Activated CD4-positive, alpha-beta T cell treated with anti-CD3 and anti-CD28 coated beads, Interleukin-2, amount 10 ng/mL, durations not matched to agents 7 days and 5 days (primary cell): ENCODE measurements at regions not wholly inside any gene's neighbourhood (a gene's known extent, or its start where the extent isn't known, plus 50 kb on each side); places are given as distances from the start of the nearest gene placed in this dataset.

ENCODE experiments used
- CTCF ChIA-PET: fragments of 350-600 bp; sonication (Branson Sonifier 250); formaldehyde crosslinking; loops from one replicate; lab custom pipeline; 2021; ENCODE audit warnings: antibody characterized with exemption; lab: Charles Lee
- POLR2A ChIA-PET: fragments of 350-600 bp; sonication (Branson Sonifier 250); formaldehyde crosslinking; loops from one replicate; lab custom pipeline; 2021; ENCODE audit warnings: antibody characterized with exemption; lab: Charles Lee
- DNase-seq: peaks from one replicate; pipeline ENCODE4 v3.0.0-alpha.2; 2020
- H3K27ac Mint-ChIP-seq: one replicate; pipeline ENCODE4 v1.8.0; 2021; ENCODE audit warnings: mild to moderate bottlenecking, moderate library complexity, mixed read lengths
- H3K27me3 Mint-ChIP-seq: one replicate; pipeline ENCODE4 v1.8.0; 2021; ENCODE audit warnings: mixed read lengths
- H3K36me3 Mint-ChIP-seq: one replicate; pipeline ENCODE4 v1.8.0; 2021; ENCODE audit warnings: low read depth, mixed read lengths
- H3K4me1 Mint-ChIP-seq: one replicate; pipeline ENCODE4 v1.8.0; 2021; ENCODE audit warnings: mixed read lengths
- H3K4me3 Mint-ChIP-seq: one replicate; pipeline ENCODE4 v1.8.0; 2021; ENCODE audit warnings: mild to moderate bottlenecking, moderate library complexity, mixed read lengths
- H3K9me3 Mint-ChIP-seq: one replicate; pipeline ENCODE4 v1.8.0; 2021; ENCODE audit warnings: mixed read lengths

- H3K4me3 Mint-ChIP-seq, result no peak overlapping the region
- ChIA-PET CTCF (no interaction called here), POLR2A (no interaction called here)
- H3K27me3 Mint-ChIP-seq, result no peaks in the 10 kb centered on the region
- no peaks in the 10 kb centered on the region for H3K36me3 Mint-ChIP-seq
- no peak for DNase-seq
- no peak overlapping the region for H3K27ac Mint-ChIP-seq
- no peaks in the 10 kb centered on the region for H3K4me1 Mint-ChIP-seq
- no peaks in the 10 kb centered on the region for H3K9me3 Mint-ChIP-seq
These were observed 207.0 kb upstream of the IRX3 start for GRCh38 chr16:54493594-54493993.

DNA sequence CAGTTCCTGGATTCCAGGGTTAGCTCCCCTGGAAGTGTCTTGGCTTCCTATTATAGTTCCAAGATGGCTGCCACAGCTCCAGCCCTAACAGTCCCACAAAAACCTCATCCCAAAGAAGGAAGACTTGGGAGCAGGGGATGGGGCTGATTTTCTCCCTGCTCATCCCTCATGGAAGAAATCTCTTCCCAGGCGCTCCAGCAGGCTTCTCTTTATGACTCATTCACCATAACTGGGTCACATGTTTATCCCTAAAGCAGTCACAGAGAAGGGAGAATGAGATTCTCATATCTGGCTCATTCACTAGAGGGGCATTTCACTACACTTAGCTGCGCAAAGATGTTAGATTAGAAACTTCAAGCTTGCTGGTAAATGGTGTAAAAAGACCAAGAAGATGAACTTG lies 206.5 kb upstream of the IRX3 start:
- H3K4me3 Mint-ChIP-seq, result no peak overlapping the region
- H3K9me3 Mint-ChIP-seq, result no peaks in the 10 kb centered on the region
- H3K36me3 Mint-ChIP-seq, result no peaks in the 10 kb centered on the region
- DNase-seq, result no peak
- H3K27me3 Mint-ChIP-seq, result no peaks in the 10 kb centered on the region
- CTCF ChIA-PET, result no interaction called here
- no peaks in the 10 kb centered on the region for H3K4me1 Mint-ChIP-seq
- H3K27ac Mint-ChIP-seq, result no peak overlapping the region
- POLR2A ChIA-PET, result no interaction called here

- ChIA-PET POLR2A (no interaction called here), CTCF (no interaction called here)
- Mint-ChIP-seq H3K9me3 (no peaks in the 10 kb centered on the region), H3K27me3 (no peaks in the 10 kb centered on the region), H3K4me1 (no peaks in the 10 kb centered on the region), H3K36me3 (no peaks in the 10 kb centered on the region), H3K4me3 (no peak overlapping the region), H3K27ac (no peak overlapping the region)
- DNase-seq, result no peak
These were observed 203.5 kb upstream of the IRX3 start for GRCh38 chr16:54490112-54490488.

DNA sequence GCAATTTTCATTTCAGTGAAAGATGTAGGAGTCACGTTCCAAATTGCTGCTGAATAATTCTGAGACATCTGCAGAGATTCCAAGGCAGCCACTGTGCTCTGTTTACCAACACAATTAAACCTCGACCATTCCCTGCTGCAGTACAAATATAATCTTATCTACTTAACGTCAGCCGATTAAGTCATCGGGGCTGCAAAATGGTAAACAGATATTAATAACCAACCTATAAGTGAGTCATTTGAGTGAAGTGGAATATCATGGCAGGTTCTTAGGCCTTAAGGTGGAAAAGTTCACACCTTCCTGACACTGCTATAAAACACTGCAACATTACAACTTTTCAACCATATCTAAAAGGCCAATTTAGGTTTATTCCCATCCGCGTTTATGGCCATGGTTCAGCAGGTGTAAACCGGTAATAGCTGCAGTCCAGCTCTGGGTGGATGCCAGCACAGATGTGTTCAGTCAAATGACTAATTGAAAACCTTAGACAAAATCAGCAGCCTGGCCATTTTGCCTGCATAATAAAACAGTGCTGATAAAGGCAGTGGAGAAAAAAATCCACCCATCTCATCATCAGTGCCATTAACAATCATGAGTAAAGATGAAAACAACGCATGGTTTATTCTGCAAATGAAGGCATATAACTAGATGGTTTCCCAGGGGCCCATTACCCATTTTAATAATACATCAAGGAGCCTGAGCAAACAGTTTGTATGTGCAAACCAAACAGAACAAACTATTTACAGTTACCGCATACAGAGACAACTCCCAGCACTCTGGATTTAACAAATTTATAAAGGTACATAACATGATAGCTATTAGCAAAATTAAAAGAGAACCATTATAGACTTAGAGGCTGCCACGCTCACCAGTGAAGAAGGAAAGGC lies 202.9 kb upstream of the IRX3 start:
- CTCF ChIA-PET, result no interaction called here
- POLR2A ChIA-PET, result no interaction called here
- no peak overlapping the region for H3K4me3 Mint-ChIP-seq
- H3K4me1 Mint-ChIP-seq, result no peaks in the 10 kb centered on the region
- H3K27ac Mint-ChIP-seq, result no peak overlapping the region
- no peaks in the 10 kb centered on the region for H3K27me3 Mint-ChIP-seq
- no peak for DNase-seq
- H3K36me3 Mint-ChIP-seq, result no peaks in the 10 kb centered on the region
- H3K9me3 Mint-ChIP-seq, result no peaks in the 10 kb centered on the region

DNA sequence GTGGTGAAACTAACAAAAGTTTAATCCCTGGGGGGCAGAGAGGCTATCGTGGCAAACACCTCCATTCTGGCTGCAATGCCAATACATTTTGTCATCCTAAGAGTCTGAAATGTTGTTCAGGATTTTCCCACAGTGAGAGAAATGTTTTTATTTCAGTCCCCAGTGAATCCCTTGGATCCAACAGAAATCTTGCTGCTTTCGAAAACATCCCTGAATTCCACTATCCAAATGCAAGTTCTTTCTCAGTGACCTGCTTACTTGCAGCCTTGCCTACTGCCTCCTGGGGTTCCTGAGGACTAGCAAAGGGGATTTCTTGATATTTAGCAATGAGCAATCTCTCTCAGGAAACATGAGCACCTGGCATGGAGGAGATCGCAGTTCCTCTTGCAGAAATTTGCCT lies 202.1 kb upstream of the IRX3 start:
- H3K27me3 Mint-ChIP-seq, result no peaks in the 10 kb centered on the region
- H3K4me1 Mint-ChIP-seq, result no peaks in the 10 kb centered on the region
- ChIA-PET POLR2A (no interaction called here), CTCF (no interaction called here)
- H3K36me3 Mint-ChIP-seq, result no peaks in the 10 kb centered on the region
- H3K27ac Mint-ChIP-seq, result no peak overlapping the region
- H3K4me3 Mint-ChIP-seq, result no peak overlapping the region
- no peaks in the 10 kb centered on the region for H3K9me3 Mint-ChIP-seq
- no peak for DNase-seq

GRCh38 chr16:54487933-54488332 lies 201.3 kb upstream of the IRX3 start:
- no peaks in the 10 kb centered on the region for H3K27me3 Mint-ChIP-seq
- POLR2A ChIA-PET, result no interaction called here
- no peak for DNase-seq

GRCh38 chr16:54484700-54485099 lies 198.1 kb upstream of the IRX3 start:
- Mint-ChIP-seq H3K27me3 (no peaks in the 10 kb centered on the region), H3K9me3 (no peaks in the 10 kb centered on the region), H3K27ac (no peak overlapping the region), H3K4me1 (no peaks in the 10 kb centered on the region), H3K4me3 (no peak overlapping the region), H3K36me3 (no peaks in the 10 kb centered on the region)
- DNase-seq, result no peak
- CTCF ChIA-PET, result no interaction called here
- POLR2A ChIA-PET, result no interaction called here

More at GRCh38 chr16:54487933-54488332, 201.3 kb upstream of the IRX3 start:
- CTCF ChIA-PET, result no interaction called here
- no peaks in the 10 kb centered on the region for H3K9me3 Mint-ChIP-seq
- H3K27ac Mint-ChIP-seq, result no peak overlapping the region
- H3K36me3 Mint-ChIP-seq, result no peaks in the 10 kb centered on the region
- no peak overlapping the region for H3K4me3 Mint-ChIP-seq
- no peaks in the 10 kb centered on the region for H3K4me1 Mint-ChIP-seq

GRCh38 chr16:54482892-54483574 lies 196.4 kb upstream of the IRX3 start:
- Mint-ChIP-seq H3K27me3 (no peaks in the 10 kb centered on the region), H3K4me1 (no peaks in the 10 kb centered on the region), H3K36me3 (no peaks in the 10 kb centered on the region), H3K9me3 (no peaks in the 10 kb centered on the region), H3K27ac (no peak overlapping the region), H3K4me3 (no peak overlapping the region)
- ChIA-PET POLR2A (no interaction called here), CTCF (no interaction called here)
- DNase-seq, result no peak

GRCh38 chr16:54480429-54480828 lies 193.8 kb upstream of the IRX3 start:
- H3K4me1 Mint-ChIP-seq, result no peaks in the 10 kb centered on the region
- no peaks in the 10 kb centered on the region for H3K27me3 Mint-ChIP-seq
- CTCF ChIA-PET, result no interaction called here
- no peak for DNase-seq
- H3K4me3 Mint-ChIP-seq, result no peak overlapping the region
- no peak overlapping the region for H3K27ac Mint-ChIP-seq
- H3K36me3 Mint-ChIP-seq, result no peaks in the 10 kb centered on the region
- POLR2A ChIA-PET, result no interaction called here
- no peaks in the 10 kb centered on the region for H3K9me3 Mint-ChIP-seq

DNA sequence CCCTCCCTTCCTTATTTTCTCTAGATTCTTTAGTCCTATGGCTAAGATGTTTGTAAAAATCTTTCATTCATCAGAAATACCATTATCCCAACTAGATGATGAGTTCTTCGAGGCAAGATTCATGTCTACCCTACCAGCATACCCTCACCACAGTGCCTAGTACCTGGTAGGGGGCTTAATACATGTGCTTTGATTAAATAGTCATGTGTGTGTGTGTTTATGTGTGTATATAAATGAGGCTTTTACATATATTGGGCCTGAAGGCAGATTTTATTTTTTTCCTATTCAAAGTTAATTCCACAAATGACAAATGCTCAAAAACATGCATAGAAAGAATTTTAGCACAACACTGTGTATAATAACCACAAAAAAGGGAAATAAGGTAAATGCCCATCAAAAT lies 193.0 kb upstream of the IRX3 start:
- Mint-ChIP-seq H3K36me3 (no peaks in the 10 kb centered on the region), H3K27ac (no peak overlapping the region), H3K9me3 (no peaks in the 10 kb centered on the region), H3K27me3 (no peaks in the 10 kb centered on the region), H3K4me1 (no peaks in the 10 kb centered on the region), H3K4me3 (no peak overlapping the region)
- CTCF ChIA-PET, result no interaction called here
- POLR2A ChIA-PET, result no interaction called here
- no peak for DNase-seq

DNA sequence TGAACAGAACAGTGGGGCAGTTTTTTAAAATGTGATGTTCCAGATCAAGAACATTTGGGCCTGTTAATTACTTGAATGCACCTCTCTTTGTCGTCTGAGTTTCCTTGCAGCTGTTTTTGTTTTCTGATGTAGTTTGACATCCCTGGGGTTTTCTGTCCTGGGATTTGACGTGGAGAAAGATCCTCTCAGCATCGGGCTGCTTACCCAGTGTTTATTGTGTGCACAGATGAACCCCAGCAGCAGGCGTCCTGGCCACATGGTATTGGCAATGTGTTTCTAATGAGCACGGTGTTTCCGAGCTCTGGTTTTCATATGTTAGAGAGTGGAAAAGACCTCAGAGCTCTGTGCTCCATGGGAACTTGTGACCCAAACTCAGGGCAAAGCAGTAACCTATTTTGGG lies 191.1 kb upstream of the IRX3 start:
- ChIA-PET CTCF (no interaction called here), POLR2A (no interaction called here)
- no peaks in the 10 kb centered on the region for H3K36me3 Mint-ChIP-seq
- H3K9me3 Mint-ChIP-seq, result peaks cover 2% of the 10 kb centered on the region
- no peak overlapping the region for H3K4me3 Mint-ChIP-seq
- no peaks in the 10 kb centered on the region for H3K4me1 Mint-ChIP-seq
- no peak for DNase-seq
- no peaks in the 10 kb centered on the region for H3K27me3 Mint-ChIP-seq
- H3K27ac Mint-ChIP-seq, result no peak overlapping the region

- Mint-ChIP-seq H3K36me3 (no peaks in the 10 kb centered on the region), H3K27me3 (no peaks in the 10 kb centered on the region)
These were observed 188.5 kb upstream of the IRX3 start for GRCh38 chr16:54475019-54475601.

GRCh38 chr16:54473226-54473993 lies 186.8 kb upstream of the IRX3 start:
- POLR2A ChIA-PET, result no interaction called here
- Mint-ChIP-seq H3K36me3 (no peaks in the 10 kb centered on the region), H3K27ac (no peak overlapping the region), H3K4me1 (no peaks in the 10 kb centered on the region), H3K27me3 (no peaks in the 10 kb centered on the region), H3K4me3 (no peak overlapping the region), H3K9me3 (peaks cover 2% of the 10 kb centered on the region)
- CTCF ChIA-PET, result no interaction called here
- DNase-seq, result no peak

More at GRCh38 chr16:54475019-54475601, 188.5 kb upstream of the IRX3 start:
- no peak for DNase-seq
- Mint-ChIP-seq H3K4me3 (no peak overlapping the region), H3K9me3 (peaks cover 2% of the 10 kb centered on the region), H3K27ac (no peak overlapping the region), H3K4me1 (no peaks in the 10 kb centered on the region)
- ChIA-PET POLR2A (no interaction called here), CTCF (no interaction called here)
